ENCODE measurements at regions not wholly inside any gene's neighbourhood (a gene's known extent, or its start where the extent isn't known, plus 50 kb on each side); places are given as distances from the start of the nearest gene placed in this dataset.

DNA sequence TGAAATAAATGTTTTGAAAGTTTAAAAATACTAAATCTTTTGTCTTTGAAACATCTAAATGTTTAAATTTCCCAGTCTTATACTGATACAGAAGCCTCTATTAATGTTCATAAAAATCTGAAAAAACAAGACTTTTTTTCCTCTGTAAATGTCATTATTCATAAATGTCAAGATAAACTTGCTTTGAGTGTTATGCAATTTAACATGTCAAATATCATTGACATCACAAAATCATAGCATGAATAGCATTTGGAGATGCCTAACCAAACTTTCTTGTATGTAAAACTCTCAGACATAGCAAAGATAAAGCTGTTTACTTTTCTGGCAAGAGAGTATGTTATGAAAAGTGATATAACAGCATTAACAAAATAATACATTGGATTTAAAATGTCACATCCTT, 128.0 kb upstream of the CDH19 start:
- H3K4me3 ChIP-seq (ENCODE audit: low read depth, low read length): no peak overlapping the region
- no peak for DNase-seq (ENCODE audit: low read depth)

DNA sequence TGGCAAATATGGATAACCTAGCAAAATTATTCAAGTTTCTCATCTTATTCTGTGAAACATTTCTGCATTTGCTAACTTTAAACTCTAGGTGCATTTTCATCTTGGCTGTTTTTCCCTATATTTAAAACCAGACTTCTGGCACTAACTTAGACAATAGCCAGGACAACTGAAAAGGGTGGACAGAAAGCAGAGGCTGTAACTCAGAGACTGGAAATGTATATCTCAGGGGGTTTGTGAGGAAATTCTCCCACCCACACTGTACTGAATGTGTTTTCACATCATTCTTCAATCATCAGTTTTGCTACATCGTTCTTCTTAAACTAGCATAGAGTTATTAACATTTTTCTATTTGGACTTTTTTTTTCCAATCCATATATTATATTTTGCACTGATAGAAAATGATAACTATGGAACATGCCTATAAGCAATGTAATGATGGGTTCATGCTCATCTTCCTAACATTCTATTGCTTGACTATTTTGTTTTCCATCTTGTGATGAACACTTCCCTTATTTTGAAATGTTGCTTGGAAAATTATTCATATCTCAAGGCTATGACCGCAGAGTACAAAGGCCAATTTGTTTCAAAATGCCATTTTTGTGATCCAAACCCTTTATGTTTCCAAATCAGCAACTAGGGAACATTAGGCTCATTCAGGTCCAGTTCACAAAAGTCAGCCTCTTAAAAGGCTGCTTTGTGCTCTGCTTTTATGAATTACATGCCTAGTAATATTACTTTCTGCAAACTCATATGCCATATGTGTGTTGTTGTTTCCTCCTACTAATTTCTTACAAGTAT, 125.8 kb upstream of the CDH19 start:
- DNase-seq (ENCODE audit: low read depth): no peak
- no peak overlapping the region for H3K4me3 ChIP-seq (ENCODE audit: low read depth, low read length)

DNA sequence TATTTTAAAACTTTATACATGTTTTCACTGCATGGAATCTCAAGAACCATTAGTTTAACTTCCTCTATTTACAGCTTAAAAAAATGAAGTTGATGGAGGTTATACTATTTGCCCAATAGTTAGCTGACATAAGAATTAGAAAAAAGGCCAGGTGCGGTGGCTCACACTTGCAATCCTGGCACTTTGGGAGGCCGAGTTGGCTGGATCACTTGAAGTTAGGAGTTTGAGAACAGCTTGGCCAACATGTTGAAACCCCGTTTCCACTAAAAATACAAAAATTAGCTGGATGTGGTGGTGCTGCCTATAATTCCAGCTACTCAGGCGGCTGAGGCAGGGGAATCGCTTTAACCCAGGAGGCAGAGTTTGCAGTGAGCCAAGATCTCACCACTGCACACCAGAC, 125.1 kb upstream of the CDH19 start:
- no peak for DNase-seq (ENCODE audit: low read depth)

DNA sequence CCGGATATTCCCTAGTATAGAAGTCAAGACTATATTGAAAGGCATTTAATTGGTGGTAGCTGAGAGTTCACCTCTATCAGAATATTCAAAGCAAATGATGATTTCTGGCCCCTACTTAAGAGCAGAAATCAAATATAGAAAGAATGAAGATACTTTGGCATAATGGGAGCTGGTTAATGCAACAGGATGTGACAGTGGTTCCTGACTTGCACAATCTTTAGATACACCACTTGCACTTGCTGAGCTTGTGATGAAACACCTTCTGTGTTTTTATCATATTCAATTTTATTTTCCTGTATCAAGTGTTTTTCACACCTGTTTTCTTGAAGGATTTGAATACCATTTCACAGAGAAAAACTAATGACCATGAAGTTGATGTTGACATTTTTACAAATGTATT, 124.1 kb upstream of the CDH19 start:
- no peak for DNase-seq (ENCODE audit: low read depth)
- no peak overlapping the region for H3K4me3 ChIP-seq (ENCODE audit: low read depth, low read length)

More for the DNA sequence above, 125.1 kb upstream of the CDH19 start:
- H3K4me3 ChIP-seq (ENCODE audit: low read depth, low read length): no peak overlapping the region

DNA sequence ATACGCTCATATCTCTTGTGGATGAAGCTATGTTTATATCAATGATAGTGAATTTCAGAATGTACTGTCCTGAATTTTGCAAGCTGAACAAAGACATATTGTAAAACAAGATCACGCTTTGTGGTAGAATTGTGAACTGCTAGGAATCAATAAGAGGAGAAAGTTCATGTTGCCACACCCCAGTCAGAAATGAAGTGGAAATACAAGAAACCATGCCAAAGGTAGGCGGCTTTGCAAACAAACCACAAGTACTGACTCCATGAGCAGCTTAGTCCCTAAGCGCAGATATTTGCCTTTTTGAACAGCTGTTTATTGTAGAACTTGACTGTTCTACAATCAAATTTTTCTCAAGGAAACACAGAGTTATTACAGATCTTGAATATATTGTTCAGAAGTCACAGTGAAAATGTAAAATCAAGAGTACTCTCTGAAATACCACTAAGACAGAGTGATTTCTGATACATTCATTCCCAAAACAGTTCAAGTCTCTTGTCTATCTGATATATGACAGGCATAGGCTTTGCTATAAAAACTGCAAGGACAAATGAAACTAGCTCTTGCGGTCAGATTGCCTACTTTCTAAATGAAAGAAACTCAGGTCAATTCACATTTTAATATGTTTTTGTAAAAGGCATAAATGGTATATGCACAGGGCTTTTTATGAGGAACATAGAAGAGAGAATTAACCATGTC, 120.9 kb upstream of the CDH19 start:
- DNase-seq (ENCODE audit: low read depth): no peak

DNA sequence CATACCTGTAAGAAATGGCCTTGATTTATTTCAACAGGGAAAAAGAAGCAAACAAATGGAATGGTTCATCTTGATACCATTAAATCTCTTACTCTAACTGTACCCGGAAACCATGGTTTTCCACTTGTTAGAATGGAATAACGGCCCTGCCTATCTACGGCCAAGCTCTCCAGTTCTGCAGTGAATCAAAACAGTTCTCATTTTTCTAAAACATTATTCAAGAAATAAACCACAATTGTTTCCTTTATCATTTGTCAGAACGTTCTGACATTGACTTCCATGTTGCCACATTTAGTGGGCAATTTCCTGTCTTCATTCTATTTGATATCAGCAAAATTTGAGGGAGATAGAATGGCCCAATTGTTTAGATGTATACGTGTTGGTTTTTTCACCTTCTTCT, 118.8 kb upstream of the CDH19 start:
- no peak for DNase-seq (ENCODE audit: low read depth)
- H3K4me3 ChIP-seq (ENCODE audit: low read depth, low read length): no peak overlapping the region

More for the DNA sequence above, 120.9 kb upstream of the CDH19 start:
- no peak overlapping the region for H3K4me3 ChIP-seq (ENCODE audit: low read depth, low read length)

DNA sequence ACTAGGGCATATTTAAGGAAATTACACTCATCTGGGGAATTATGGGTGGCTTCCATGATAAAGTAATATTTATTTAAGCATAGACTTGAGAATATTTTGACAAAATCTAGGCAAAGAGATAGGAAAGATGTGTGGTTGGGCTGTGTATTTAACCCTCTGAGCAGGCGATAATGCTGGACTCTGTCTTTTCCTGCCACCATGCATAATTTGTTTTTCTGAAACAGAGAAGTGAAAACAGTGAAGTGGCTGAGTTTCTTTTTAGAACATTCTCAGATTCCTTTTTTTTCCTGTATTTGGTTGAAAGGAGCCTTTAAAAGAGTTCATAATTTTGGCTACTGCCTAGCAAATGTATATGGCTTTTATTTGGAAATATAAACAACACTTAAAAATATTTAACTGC, 104.8 kb upstream of the CDH19 start:
- DNase-seq (ENCODE audit: low read depth): no peak

DNA sequence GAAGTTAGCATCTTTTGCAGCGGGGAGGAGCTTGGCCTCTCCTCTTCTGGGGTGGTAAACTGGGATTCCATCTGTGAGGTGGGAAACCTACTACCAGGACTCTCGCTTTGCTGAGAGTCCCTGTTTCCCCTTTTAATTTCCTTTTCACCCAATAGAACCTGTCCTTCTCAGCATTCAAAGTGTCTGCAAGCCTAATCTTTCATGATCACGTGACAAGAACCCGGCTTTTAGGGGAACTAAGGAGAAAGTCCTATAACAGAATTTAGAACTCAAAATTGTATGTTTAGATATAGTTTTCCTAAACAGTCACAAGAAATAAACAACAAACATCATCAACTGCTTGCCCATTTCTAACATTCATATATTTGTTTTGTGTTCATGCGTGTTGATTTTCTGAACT, 103.6 kb upstream of the CDH19 start:
- H3K4me3 ChIP-seq (ENCODE audit: low read depth, low read length): no peak overlapping the region
- DNase-seq (ENCODE audit: low read depth): no peak

More for the DNA sequence above, 104.8 kb upstream of the CDH19 start:
- no peak overlapping the region for H3K4me3 ChIP-seq (ENCODE audit: low read depth, low read length)

DNA sequence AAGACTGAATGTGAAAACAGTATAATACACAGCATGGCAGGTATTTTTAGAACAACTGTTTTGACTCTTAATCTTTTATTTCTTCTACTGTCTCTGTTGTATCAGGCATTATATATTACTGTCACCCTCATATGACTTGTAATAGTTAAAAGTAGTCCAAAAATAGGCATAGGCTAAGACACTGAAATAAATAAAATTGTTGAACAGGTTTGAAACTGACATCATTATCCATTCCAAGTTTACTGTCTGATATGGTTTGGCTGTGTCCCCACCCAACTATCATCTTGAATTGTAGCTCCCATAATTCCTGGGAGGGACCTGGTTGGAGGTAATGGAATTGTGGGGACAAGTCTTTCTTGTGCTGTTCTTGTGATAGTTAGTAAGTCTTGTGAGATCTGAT, 91.4 kb upstream of the CDH19 start:
- no peak for DNase-seq (ENCODE audit: low read depth)
- H3K4me3 ChIP-seq (ENCODE audit: low read depth, low read length): no peak overlapping the region

DNA sequence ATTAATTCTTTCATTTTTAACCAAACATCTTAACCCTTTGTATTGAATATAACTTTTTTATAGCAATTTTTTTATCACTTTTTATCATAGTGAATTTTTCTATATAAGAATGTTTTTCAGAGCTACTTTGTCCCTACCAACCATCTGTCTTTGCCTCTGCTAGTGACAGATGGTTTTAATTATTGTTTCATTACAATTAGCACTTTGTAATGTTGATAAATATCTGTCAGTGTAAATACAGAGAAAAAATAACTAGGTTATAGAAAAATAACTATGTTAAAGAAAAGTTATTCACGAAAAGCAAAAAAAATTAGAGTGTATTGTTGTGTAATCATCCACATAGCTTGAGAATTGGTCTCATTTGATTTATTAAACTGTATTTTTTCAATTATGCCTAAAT, 91.0 kb upstream of the CDH19 start:
- no peak for DNase-seq (ENCODE audit: low read depth)
- no peak overlapping the region for H3K4me3 ChIP-seq (ENCODE audit: low read depth, low read length)

DNA sequence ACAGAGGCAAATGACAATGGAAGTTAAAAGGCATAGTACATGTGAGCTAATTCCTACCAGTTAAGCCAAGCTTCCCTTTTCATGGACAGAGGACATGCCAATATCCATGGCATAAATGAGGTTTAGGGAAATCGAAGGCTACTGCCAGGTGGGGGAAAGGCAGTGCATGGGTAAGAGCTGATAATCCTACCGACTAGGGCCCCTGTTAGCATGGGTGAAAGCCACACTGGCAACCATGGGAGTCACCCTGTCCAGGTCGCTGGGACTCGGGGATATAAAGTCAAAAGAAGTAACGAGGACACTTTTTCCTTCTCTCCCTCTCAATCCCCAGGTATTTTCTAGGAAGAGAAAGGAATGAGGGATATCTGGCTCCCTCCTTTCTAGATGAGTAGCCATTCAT, 83.7 kb upstream of the CDH19 start:
- no peak overlapping the region for H3K4me3 ChIP-seq (ENCODE audit: low read depth, low read length)

DNA sequence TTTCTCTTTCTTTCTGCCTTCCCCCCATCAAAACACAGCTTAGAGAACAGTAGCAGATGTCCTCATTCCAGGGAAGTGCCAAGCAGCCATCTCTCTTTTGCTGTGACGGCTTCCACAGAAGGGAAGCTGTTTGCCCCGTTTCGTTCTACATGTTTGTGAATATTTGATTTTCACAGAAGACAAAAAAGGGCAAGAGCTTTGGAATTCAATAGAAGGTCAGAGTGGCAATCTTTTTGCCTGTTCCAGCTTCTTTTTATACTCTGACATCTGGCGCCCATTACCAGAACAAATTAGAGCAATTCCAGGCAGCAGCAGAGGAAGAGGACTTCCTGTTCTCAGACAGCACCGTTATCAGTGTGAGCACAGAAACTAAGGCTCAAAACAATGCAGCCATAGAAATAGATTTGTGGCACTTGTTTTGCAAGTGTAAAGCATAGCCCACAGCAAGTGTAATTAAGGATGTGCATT, 79.0 kb upstream of the CDH19 start:
- H3K4me3 ChIP-seq (ENCODE audit: low read depth, low read length): no peak overlapping the region
- no peak for DNase-seq (ENCODE audit: low read depth)

More for the DNA sequence above, 83.7 kb upstream of the CDH19 start:
- no peak for DNase-seq (ENCODE audit: low read depth)

DNA sequence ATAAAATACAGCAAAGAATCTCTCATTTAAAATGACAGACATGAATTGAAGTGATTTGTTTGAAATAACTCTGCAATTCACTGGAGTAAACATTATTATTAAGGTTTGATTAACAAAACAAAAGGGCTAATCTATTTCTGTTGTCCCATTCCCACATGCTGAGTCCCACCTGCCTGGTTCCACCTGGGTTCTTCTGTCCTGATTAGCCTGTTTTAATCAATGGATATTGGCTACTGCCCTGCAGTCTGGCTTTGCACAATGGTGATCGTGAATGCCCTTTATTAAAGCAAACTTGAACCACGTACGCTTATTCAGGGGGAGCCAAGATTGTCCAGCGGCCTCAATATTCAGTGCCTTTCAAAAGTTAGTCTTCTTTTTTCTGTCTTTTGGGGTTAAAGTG, 72.8 kb upstream of the CDH19 start:
- DNase-seq (ENCODE audit: low read depth): no peak
- no peak overlapping the region for H3K4me3 ChIP-seq (ENCODE audit: low read depth, low read length)

DNA sequence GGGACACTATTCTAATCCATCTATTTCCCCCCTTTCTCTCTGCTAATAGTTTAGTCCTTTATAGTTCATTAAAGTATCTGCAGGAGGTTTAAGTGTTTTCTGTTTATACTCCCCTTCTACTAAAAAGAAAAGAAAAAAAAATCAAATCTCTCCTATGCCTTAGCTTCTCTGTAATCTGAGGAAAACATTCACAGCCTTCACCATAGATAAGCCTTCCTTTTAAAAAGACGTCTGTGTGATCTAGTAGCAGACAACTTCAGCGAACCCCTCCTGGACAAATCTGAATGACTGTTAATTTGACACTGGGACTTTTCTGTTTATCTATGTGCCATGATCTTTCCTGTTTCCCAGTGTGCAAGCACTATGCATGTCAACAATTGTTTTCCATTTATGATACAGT, 70.4 kb upstream of the CDH19 start:
- DNase-seq (ENCODE audit: low read depth): no peak
- no peak overlapping the region for H3K4me3 ChIP-seq (ENCODE audit: low read depth, low read length)

DNA sequence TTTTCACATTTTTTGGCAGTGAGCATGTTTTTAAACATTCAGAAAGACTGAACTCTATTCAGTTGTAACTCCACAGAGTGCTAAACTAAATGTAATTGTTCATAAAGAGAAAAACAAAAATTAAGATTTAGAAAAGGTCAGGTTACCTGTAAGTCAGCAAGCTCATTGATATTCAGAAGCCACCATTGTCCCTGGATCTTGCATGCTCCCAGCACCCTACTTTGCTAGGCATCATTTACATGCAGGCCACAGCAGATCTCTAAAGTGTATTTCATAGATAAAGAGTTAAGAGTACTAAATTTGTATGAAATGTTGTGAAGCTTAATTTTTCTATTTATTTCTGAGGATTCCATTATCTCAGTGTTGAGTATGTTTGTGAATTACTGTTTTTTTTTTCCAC, 64.8 kb upstream of the CDH19 start:
- no peak overlapping the region for H3K4me3 ChIP-seq (ENCODE audit: low read depth, low read length)
- DNase-seq (ENCODE audit: low read depth): no peak

DNA sequence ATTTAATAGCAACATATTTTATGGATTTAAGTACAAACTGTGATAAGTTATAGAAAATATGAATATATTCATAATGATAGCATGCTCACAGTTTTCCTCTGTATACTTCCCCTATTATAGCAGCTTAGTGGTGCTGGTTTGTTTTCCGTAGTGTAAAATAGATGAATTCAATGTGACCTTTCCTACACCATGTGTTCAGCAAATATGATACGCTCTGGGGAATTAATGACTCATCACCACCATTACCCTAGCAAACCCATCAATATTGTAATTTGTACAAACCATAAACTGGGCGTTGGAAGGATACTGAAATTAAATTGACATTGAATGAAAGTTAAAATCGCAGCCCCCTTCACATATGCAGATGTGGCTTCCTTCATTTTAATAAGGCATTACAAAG, 58.7 kb upstream of the CDH19 start:
- no peak for DNase-seq (ENCODE audit: low read depth)
- no peak overlapping the region for H3K4me3 ChIP-seq (ENCODE audit: low read depth, low read length)

DNA sequence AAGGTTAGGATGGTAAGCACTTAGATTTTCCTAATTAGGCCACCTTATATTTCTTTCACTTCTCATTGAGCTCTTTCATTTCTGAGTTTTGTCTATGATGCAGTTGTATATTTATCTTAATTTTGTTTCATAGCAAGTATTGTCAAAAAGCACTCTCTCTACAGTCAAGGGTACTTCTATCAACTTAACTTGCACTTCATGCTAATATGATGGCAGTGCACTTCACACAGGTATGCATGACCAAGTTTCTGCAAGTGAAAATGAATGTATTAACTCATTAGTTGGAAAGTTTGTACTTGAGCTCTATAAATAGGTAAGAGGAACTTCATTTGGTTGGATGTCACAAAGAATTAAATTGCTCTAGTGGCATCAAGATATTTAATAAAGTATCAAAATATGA, 51.5 kb upstream of the CDH19 start:
- no peak for DNase-seq (ENCODE audit: low read depth)
- H3K4me3 ChIP-seq (ENCODE audit: low read depth, low read length): no peak overlapping the region

All from skeletal muscle cell (primary cell).